NCI-H1436 treated with DMSO at 0.1 percent for 48 hours (cell line): ENCODE measurements at regions not wholly inside any gene's neighbourhood (a gene's known extent, or its start where the extent isn't known, plus 50 kb on each side); places are given as distances from the start of the nearest gene placed in this dataset.
"Not testable (repeated sequence)": the region's sequence is repeated elsewhere in the genome, so short reads cannot be mapped to it uniquely, and the experiment has no call there.

Experiments used
- DNase-seq: peaks from one replicate; lab custom pipeline; 2025; lab: John Stamatoyannopoulos, UW

- no peak for DNase-seq
Observed at GRCh38 chr4:18442957-18443356, 421.4 kb upstream of the LCORL start.

GRCh38 chr4:18441676-18442075 lies 420.1 kb upstream of the LCORL start:
- DNase-seq: no peak

GRCh38 chr4:18441203-18441590 lies 419.6 kb upstream of the LCORL start:
- DNase-seq: no peak

GRCh38 chr4:18440527-18441202 lies 419.1 kb upstream of the LCORL start:
- no peak for DNase-seq

GRCh38 chr4:18439311-18439710 lies 417.8 kb upstream of the LCORL start:
- DNase-seq: no peak

GRCh38 chr4:18435781-18436180 lies 414.2 kb upstream of the LCORL start:
- DNase-seq: no peak

GRCh38 chr4:18422685-18423084 lies 401.1 kb upstream of the LCORL start:
- DNase-seq: no peak

- DNase-seq: no peak
Observed at GRCh38 chr4:18421519-18421918, 400.0 kb upstream of the LCORL start.

- DNase-seq: no peak
Observed at GRCh38 chr4:18419780-18420179, 398.2 kb upstream of the LCORL start.

- not testable (repeated sequence) for DNase-seq
Observed at GRCh38 chr4:18418195-18418898, 396.8 kb upstream of the LCORL start.

GRCh38 chr4:18417651-18418050 lies 396.1 kb upstream of the LCORL start:
- not testable (repeated sequence) for DNase-seq

- DNase-seq: no peak
Observed at GRCh38 chr4:18406264-18406663, 384.7 kb upstream of the LCORL start.

GRCh38 chr4:18405054-18405453 lies 383.5 kb upstream of the LCORL start:
- no peak for DNase-seq

- no peak for DNase-seq
Observed at GRCh38 chr4:18404642-18405041, 383.1 kb upstream of the LCORL start.

- no peak for DNase-seq
Observed at GRCh38 chr4:18403327-18403726, 381.8 kb upstream of the LCORL start.

GRCh38 chr4:18401868-18402267 lies 380.3 kb upstream of the LCORL start:
- DNase-seq: no peak

GRCh38 chr4:18401425-18401824 lies 379.9 kb upstream of the LCORL start:
- DNase-seq: no peak

GRCh38 chr4:18398661-18399060 lies 377.1 kb upstream of the LCORL start:
- DNase-seq: no peak

GRCh38 chr4:18397681-18398390 lies 376.3 kb upstream of the LCORL start:
- DNase-seq: no peak

GRCh38 chr4:18394656-18395055 lies 373.1 kb upstream of the LCORL start:
- DNase-seq: no peak

- no peak for DNase-seq
Observed at GRCh38 chr4:18391354-18391728, 369.8 kb upstream of the LCORL start.

- no peak for DNase-seq
Observed at GRCh38 chr4:18390655-18391353, 369.2 kb upstream of the LCORL start.

- no peak for DNase-seq
Observed at GRCh38 chr4:18389115-18389514, 367.6 kb upstream of the LCORL start.
